Osteoblast (primary cell): ENCODE measurements at regions not wholly inside any gene's neighbourhood (a gene's known extent, or its start where the extent isn't known, plus 50 kb on each side); places are given as distances from the start of the nearest gene placed in this dataset.
"Not testable (repeated sequence)": the region's sequence is repeated elsewhere in the genome, so short reads cannot be mapped to it uniquely, and the experiment has no call there.

Experiments
- DNase-seq: peaks from one replicate; pipeline ENCODE4 v3.0.0; 2011; ENCODE audit warnings: low spot score, mixed read lengths; ENCODE audit not compliant: insufficient read length; ENCODE audit errors: missing footprints
- H2AFZ ChIP-seq: 2 replicates; pipeline ENCODE4 v1.6.0; 2011; ENCODE audit warnings: mild to moderate bottlenecking, low read length
- H3K27ac ChIP-seq: 2 replicates; pipeline ENCODE4 v1.5.1; 2011; ENCODE audit warnings: mild to moderate bottlenecking, low read depth, low read length, moderate library complexity
- H3K27me3 ChIP-seq: 2 replicates; pipeline ENCODE4 v1.6.0; 2012; ENCODE audit warnings: mild to moderate bottlenecking, control low read depth, inconsistent platforms, low read length, moderate library complexity; ENCODE audit not compliant: insufficient read depth
- H3K36me3 ChIP-seq: 2 replicates; pipeline ENCODE4 v1.5.1; 2011; ENCODE audit warnings: mild to moderate bottlenecking, low read length, control low read depth, moderate library complexity; ENCODE audit not compliant: insufficient read depth
- H3K4me1 ChIP-seq: 2 replicates; pipeline ENCODE4 v1.5.1; 2011; ENCODE audit warnings: mild to moderate bottlenecking, low read length, control low read depth, moderate library complexity; ENCODE audit not compliant: insufficient read depth
- H3K4me2 ChIP-seq: 2 replicates; pipeline ENCODE4 v1.6.0; 2011; ENCODE audit warnings: mild to moderate bottlenecking, low read length; ENCODE audit not compliant: insufficient read depth
- H3K4me3 ChIP-seq: fragments of 200-600 bp; sonication (generic); 3 replicates; pipeline ENCODE4 v1.5.1; 2012; ENCODE audit warnings: mild to moderate bottlenecking, low read length, inconsistent platforms; ENCODE audit not compliant: insufficient read depth
- H3K79me2 ChIP-seq: 2 replicates; pipeline ENCODE4 v1.6.0; 2012; ENCODE audit warnings: mild to moderate bottlenecking, low read length, control low read depth, inconsistent platforms; ENCODE audit not compliant: insufficient read depth
- H3K9me3 ChIP-seq: 2 replicates; pipeline ENCODE4 v1.5.1; 2011; ENCODE audit warnings: low read depth, low read length, control low read depth
- H4K20me1 ChIP-seq: 2 replicates; pipeline ENCODE4 v1.6.0; 2012; ENCODE audit warnings: mild to moderate bottlenecking, low read length, control low read depth; ENCODE audit not compliant: insufficient read depth
- TF ChIP-seq, protein P1 (sequence below): IDR thresholded peaks from 2 replicates; pipeline ENCODE4 v1.5.1; 2011; ENCODE audit warnings: mild to moderate bottlenecking, low read depth, low read length, moderate library complexity; ENCODE audit errors: extremely low read depth

DNA sequence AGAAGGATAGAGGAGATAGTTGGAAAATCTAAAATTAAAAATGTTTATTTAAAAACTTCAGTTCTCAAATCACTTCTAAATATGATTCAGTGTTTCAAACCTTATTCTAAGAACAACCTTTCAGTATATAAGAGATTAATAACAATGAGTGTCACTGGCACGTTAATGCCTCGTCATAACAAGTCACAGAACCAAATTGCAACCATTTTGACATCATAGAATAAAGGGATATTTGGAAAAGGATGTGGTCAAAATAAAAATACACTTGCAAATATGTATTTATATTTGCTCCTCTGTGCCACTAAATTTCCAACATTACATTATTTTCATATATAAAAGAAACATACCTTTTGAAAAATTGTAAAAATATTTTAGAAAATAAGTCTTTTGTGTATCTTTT is 1090.6 kb downstream of the SUCLG1 start:
- H3K36me3 ChIP-seq, result no peaks in the 10 kb centered on the region
- H3K27me3 ChIP-seq, result no peaks in the 10 kb centered on the region
- no peaks in the 10 kb centered on the region for H4K20me1 ChIP-seq
- H3K4me3 ChIP-seq, result no peak overlapping the region
- DNase-seq, result no peak
- no peak overlapping the region for H3K27ac ChIP-seq
- TF ChIP-seq, protein P1, sequence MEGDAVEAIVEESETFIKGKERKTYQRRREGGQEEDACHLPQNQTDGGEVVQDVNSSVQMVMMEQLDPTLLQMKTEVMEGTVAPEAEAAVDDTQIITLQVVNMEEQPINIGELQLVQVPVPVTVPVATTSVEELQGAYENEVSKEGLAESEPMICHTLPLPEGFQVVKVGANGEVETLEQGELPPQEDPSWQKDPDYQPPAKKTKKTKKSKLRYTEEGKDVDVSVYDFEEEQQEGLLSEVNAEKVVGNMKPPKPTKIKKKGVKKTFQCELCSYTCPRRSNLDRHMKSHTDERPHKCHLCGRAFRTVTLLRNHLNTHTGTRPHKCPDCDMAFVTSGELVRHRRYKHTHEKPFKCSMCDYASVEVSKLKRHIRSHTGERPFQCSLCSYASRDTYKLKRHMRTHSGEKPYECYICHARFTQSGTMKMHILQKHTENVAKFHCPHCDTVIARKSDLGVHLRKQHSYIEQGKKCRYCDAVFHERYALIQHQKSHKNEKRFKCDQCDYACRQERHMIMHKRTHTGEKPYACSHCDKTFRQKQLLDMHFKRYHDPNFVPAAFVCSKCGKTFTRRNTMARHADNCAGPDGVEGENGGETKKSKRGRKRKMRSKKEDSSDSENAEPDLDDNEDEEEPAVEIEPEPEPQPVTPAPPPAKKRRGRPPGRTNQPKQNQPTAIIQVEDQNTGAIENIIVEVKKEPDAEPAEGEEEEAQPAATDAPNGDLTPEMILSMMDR, result no peak
- no peaks in the 10 kb centered on the region for H3K4me1 ChIP-seq
- peaks cover 4% of the 10 kb centered on the region for H3K9me3 ChIP-seq
- H3K79me2 ChIP-seq, result no peaks in the 10 kb centered on the region
- H3K4me2 ChIP-seq, result no peak overlapping the region
- no peak overlapping the region for H2AFZ ChIP-seq

DNA sequence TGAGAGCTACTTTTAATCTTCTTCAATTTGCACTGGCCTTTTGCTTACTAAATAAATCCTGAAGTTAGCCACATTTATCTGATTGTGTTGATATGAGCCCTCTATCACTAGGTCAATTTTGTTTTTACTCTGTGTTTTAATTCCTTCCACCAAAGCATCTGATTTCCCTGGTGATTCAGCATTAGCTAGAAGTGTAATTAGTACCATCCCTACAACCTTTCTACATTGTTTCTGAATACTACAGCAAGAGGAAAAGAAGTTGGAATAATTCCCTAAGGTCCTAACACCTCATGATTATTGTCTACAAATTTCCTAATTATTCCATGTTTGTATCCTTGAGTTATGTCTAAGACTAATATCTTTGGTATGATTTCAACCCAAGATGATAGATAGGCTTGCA is 1093.6 kb downstream of the SUCLG1 start:
- Histone ChIP-seq H3K27ac (no peak overlapping the region), H3K79me2 (no peaks in the 10 kb centered on the region), H2AFZ (no peak overlapping the region), H4K20me1 (no peaks in the 10 kb centered on the region), H3K4me2 (no peak overlapping the region), H3K27me3 (no peaks in the 10 kb centered on the region), H3K4me1 (no peaks in the 10 kb centered on the region), H3K9me3 (peaks cover 2% of the 10 kb centered on the region), H3K4me3 (no peak overlapping the region), H3K36me3 (no peaks in the 10 kb centered on the region)
- DNase-seq, result no peak
- TF ChIP-seq, protein P1, result no peak

DNA sequence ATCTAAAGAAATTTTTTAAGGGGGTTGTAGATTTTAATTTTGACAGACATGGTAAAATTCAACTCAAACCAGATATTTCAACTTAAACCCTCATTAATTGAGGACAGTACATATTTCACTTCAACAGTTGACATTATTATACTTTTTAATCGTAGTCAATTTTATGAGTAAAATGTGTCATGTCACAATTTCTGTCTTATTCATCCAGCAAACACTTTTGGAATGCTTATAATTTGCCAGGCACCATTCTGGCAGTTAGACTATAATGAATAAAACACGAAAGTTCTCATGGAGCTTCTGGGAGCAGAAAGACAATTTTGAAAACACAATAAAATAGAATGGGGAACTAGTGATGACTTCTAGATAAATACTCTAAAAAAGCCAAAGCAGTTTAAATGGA is 1094.8 kb downstream of the SUCLG1 start:
- Histone ChIP-seq H4K20me1 (no peaks in the 10 kb centered on the region), H3K9me3 (no peaks in the 10 kb centered on the region), H2AFZ (no peak overlapping the region), H3K4me3 (no peak overlapping the region), H3K79me2 (no peaks in the 10 kb centered on the region), H3K27ac (no peak overlapping the region), H3K27me3 (no peaks in the 10 kb centered on the region), H3K4me2 (no peak overlapping the region), H3K4me1 (no peaks in the 10 kb centered on the region), H3K36me3 (no peaks in the 10 kb centered on the region)
- DNase-seq, result no peak
- TF ChIP-seq, protein P1, result no peak

DNA sequence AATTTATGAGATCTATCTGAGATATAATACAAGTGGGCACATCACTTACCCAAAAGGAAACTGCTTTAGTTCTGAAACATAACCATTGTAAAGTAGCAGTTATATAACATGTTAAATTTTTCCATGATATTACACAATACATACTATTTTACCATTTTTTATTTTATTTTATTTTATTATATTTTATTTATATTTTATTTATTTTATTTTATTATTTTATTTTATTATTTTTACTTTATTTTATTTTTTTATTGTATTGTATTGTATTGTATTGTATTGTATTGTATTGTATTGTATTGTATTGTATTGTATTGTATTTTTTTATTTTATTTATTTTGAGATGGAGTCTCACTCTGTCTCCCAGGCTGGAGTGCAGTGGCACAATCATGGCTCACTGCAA is 1095.9 kb downstream of the SUCLG1 start:
- not testable (repeated sequence) for H3K4me2 ChIP-seq, H3K79me2 ChIP-seq, DNase-seq, H2AFZ ChIP-seq, H3K4me3 ChIP-seq, H3K4me1 ChIP-seq, H3K27ac ChIP-seq, H3K27me3 ChIP-seq, H4K20me1 ChIP-seq, H3K9me3 ChIP-seq, H3K36me3 ChIP-seq

DNA sequence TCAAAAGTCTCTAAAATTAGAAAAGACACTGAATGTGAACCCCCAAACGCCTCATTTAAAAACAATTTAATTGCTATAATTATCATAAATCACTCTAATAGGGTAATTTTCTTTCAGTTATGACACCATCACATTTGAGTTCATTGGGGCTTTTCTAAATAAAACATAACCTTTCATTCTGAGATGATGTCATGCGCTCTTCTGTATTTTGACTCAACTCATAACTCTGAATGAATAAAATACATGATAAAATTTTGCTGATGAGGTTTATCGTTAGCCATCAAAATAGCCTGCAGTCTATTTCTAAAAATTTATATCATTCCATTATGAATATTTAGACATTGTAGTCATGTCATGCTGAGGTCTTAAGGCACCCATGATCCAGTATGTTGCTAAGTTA is 1099.7 kb downstream of the SUCLG1 start:
- DNase-seq, result no peak
- H3K79me2 ChIP-seq, result no peaks in the 10 kb centered on the region
- no peaks in the 10 kb centered on the region for H3K9me3 ChIP-seq
- H3K4me2 ChIP-seq, result no peak overlapping the region
- no peak overlapping the region for H3K27ac ChIP-seq
- no peaks in the 10 kb centered on the region for H4K20me1 ChIP-seq
- H3K27me3 ChIP-seq, result no peaks in the 10 kb centered on the region
- H3K36me3 ChIP-seq, result no peaks in the 10 kb centered on the region
- H3K4me3 ChIP-seq, result no peak overlapping the region
- H2AFZ ChIP-seq, result no peak overlapping the region
- TF ChIP-seq, protein P1, result no peak
- H3K4me1 ChIP-seq, result no peaks in the 10 kb centered on the region
